Nephron (organoid): ENCODE measurements at regions not wholly inside any gene's neighbourhood (a gene's known extent, or its start where the extent isn't known, plus 50 kb on each side); places are given as distances from the start of the nearest gene placed in this dataset.

Experiments
- H3K27ac Mint-ChIP-seq, 3 experiments: 2 replicates each; pipeline ENCODE4 v1.8.0; 2020; ENCODE audit warnings: mixed read lengths in 3 of 3, mild to moderate bottlenecking in 2 of 3, moderate library complexity in 1 of 3
- H3K27me3 Mint-ChIP-seq: 2 replicates; pipeline ENCODE4 v1.8.0; 2021; ENCODE audit warnings: low read depth, mild to moderate bottlenecking, moderate library complexity, mixed read lengths
- H3K36me3 Mint-ChIP-seq: 2 replicates; pipeline ENCODE4 v1.8.0; 2020; ENCODE audit warnings: low read depth, mixed read lengths
- H3K4me1 Mint-ChIP-seq: 2 replicates; pipeline ENCODE4 v1.8.0; 2020; ENCODE audit warnings: mixed read lengths
- H3K4me3 Mint-ChIP-seq, 3 experiments: 2 replicates each; pipeline ENCODE4 v1.8.0; 2020; ENCODE audit warnings: mild to moderate bottlenecking in 3 of 3, mixed read lengths in 3 of 3, moderate library complexity in 2 of 3
- H3K9me3 Mint-ChIP-seq: 2 replicates; pipeline ENCODE4 v1.8.0; 2020; ENCODE audit warnings: mixed read lengths
- CTCF ChIP-seq, 3 experiments: fragments of 200-600 bp; sonication (generic); IDR thresholded peaks; one replicate each; pipeline ENCODE4 v1.5.0; 2021; ENCODE audit warnings: antibody characterized with exemption in 3 of 3; ENCODE audit not compliant: unreplicated experiment in 3 of 3

GRCh38 chr5:61724102-61724501 is 392.0 kb downstream of the ZSWIM6 start:
- Mint-ChIP-seq H3K9me3 (peaks cover 13% of the 10 kb centered on the region), H3K36me3 (no peaks in the 10 kb centered on the region), H3K4me1 (no peaks in the 10 kb centered on the region), H3K27me3 (peaks cover 7% of the 10 kb centered on the region), H3K27ac (no peak overlapping the region), H3K4me3 (no peak overlapping the region)
- TF ChIP-seq CTCF (IDR thresholded peaks at IDR 0.05; ENCODE audit: unreplicated experiment in 3 of 3), result no peak

- no peak for TF ChIP-seq CTCF (IDR thresholded peaks at IDR 0.05; ENCODE audit: unreplicated experiment in 3 of 3)
- peaks cover 3% of the 10 kb centered on the region for H3K9me3 Mint-ChIP-seq
- H3K36me3 Mint-ChIP-seq, result no peaks in the 10 kb centered on the region
Observed at GRCh38 chr5:61728287-61728686, 396.2 kb downstream of the ZSWIM6 start.

GRCh38 chr5:61730866-61731265 is 398.8 kb downstream of the ZSWIM6 start:
- H3K4me3 Mint-ChIP-seq, result peak overlapping the region; percentile 39 to 63 (median 50)
- H3K36me3 Mint-ChIP-seq, result no peaks in the 10 kb centered on the region
- H3K27me3 Mint-ChIP-seq, result peaks cover 6% of the 10 kb centered on the region
- peaks cover 35% of the 10 kb centered on the region for H3K4me1 Mint-ChIP-seq
- TF ChIP-seq CTCF (IDR thresholded peaks at IDR 0.05; ENCODE audit: unreplicated experiment in 3 of 3), result no peak
- H3K9me3 Mint-ChIP-seq, result no peaks in the 10 kb centered on the region
- H3K27ac Mint-ChIP-seq, result peak overlapping the region; percentile 68 to 92 (median 81)

More at GRCh38 chr5:61728287-61728686, 396.2 kb downstream of the ZSWIM6 start:
- peaks cover 14% of the 10 kb centered on the region for H3K27me3 Mint-ChIP-seq
- no peak overlapping the region for H3K4me3 Mint-ChIP-seq
- H3K27ac Mint-ChIP-seq, result no peak overlapping the region
- H3K4me1 Mint-ChIP-seq, result peaks cover 26% of the 10 kb centered on the region

GRCh38 chr5:61731267-61731945 is 399.3 kb downstream of the ZSWIM6 start:
- Mint-ChIP-seq H3K4me1 (peaks cover 38% of the 10 kb centered on the region), H3K36me3 (no peaks in the 10 kb centered on the region), H3K27ac (peak overlapping the region; percentile 68 to 92 (median 81)), H3K9me3 (no peaks in the 10 kb centered on the region), H3K4me3 (peak overlapping the region; percentile 39 to 63 (median 50)), H3K27me3 (peaks cover 6% of the 10 kb centered on the region)
- no peak for TF ChIP-seq CTCF (IDR thresholded peaks at IDR 0.05; ENCODE audit: unreplicated experiment in 3 of 3)

- Mint-ChIP-seq H3K4me1 (peaks cover 43% of the 10 kb centered on the region), H3K36me3 (no peaks in the 10 kb centered on the region), H3K4me3 (peak overlapping the region; percentile 26 to 63 (median 50)), H3K9me3 (no peaks in the 10 kb centered on the region), H3K27me3 (peaks cover 6% of the 10 kb centered on the region), H3K27ac (peak overlapping the region; percentile 68 to 92 (median 81))
- no peak for TF ChIP-seq CTCF (IDR thresholded peaks at IDR 0.05; ENCODE audit: unreplicated experiment in 3 of 3)
Observed at GRCh38 chr5:61731946-61732314, 399.9 kb downstream of the ZSWIM6 start.

- Mint-ChIP-seq H3K36me3 (no peaks in the 10 kb centered on the region), H3K4me1 (peaks cover 47% of the 10 kb centered on the region), H3K9me3 (no peaks in the 10 kb centered on the region), H3K4me3 (peak overlapping the region; percentile 10 to 63 (median 50)), H3K27ac (peak overlapping the region; percentile 19 to 92 (median 68)), H3K27me3 (peaks cover 6% of the 10 kb centered on the region)
- TF ChIP-seq CTCF (IDR thresholded peaks at IDR 0.05; ENCODE audit: unreplicated experiment in 3 of 3), result no peak
Observed at GRCh38 chr5:61732369-61732768, 400.3 kb downstream of the ZSWIM6 start.
